PC-3 (cell line): ENCODE measurements at regions not wholly inside any gene's neighbourhood (a gene's known extent, or its start where the extent isn't known, plus 50 kb on each side); places are given as distances from the start of the nearest gene placed in this dataset.

Experiments
- ATAC-seq: fragments of 200-7000 bp; cut with Tn5 transposase; 2 replicates; pipeline ENCODE4 v1.9.1; 2020; ENCODE audit warnings: mild to moderate bottlenecking, moderate library complexity
- BruUV-seq: library from RNA; stranded (reverse); fragments of 400-500 nt; replicated peaks from 2 replicates; lab custom pipeline; 2021; lab: Mats Ljungman, UMichigan
- CTCF ChIA-PET: fragments of 300-600 bp; sonication (Branson Sonifier 250); formaldehyde crosslinking; loops from one replicate; lab custom pipeline; 2022; ENCODE audit warnings: antibody characterized with exemption; lab: Charles Lee
- POLR2A ChIA-PET: fragments of 300-600 bp; sonication (Branson Sonifier 250); formaldehyde crosslinking; loops from one replicate; lab custom pipeline; 2022; ENCODE audit warnings: antibody characterized with exemption; ENCODE audit not compliant: unreplicated experiment; lab: Charles Lee
- DNase-seq: peaks from one replicate; pipeline ENCODE4 v3.0.0-alpha.2; 2015
- H2AFZ ChIP-seq: fragments of 300-600 bp; sonication (generic); 2 replicates; pipeline ENCODE4 v1.6.0; 2016; ENCODE audit warnings: antibody characterized with exemption, low read length
- H3F3A ChIP-seq: fragments of 300-600 bp; sonication (generic); one replicate; pipeline ENCODE4 v1.6.0; 2017; ENCODE audit warnings: antibody characterized with exemption, low read length, control low read depth, mild to moderate bottlenecking; ENCODE audit not compliant: unreplicated experiment
- H3K27ac ChIP-seq: fragments of 300-600 bp; sonication (generic); 2 replicates; pipeline ENCODE4 v1.5.1; 2016; ENCODE audit warnings: mild to moderate bottlenecking, low read length
- H3K27me3 ChIP-seq: fragments of 300-600 bp; sonication (generic); 2 replicates; pipeline ENCODE4 v1.6.1; 2016; ENCODE audit warnings: low read length, mixed read lengths
- H3K36me3 ChIP-seq: fragments of 300-600 bp; sonication (generic); 2 replicates; pipeline ENCODE4 v1.6.1; 2016; ENCODE audit warnings: low read depth, mixed run types, low read length, mixed read lengths
- H3K4me1 ChIP-seq: fragments of 300-600 bp; sonication (generic); 2 replicates; pipeline ENCODE4 v1.5.1; 2016; ENCODE audit warnings: low read length; ENCODE audit not compliant: insufficient read depth
- H3K4me2 ChIP-seq: fragments of 300-600 bp; sonication (generic); 2 replicates; pipeline ENCODE4 v1.6.0; 2016; ENCODE audit warnings: low read length
- H3K4me3 ChIP-seq: fragments of 300-600 bp; sonication (generic); 2 replicates; pipeline ENCODE4 v1.5.1; 2016; ENCODE audit warnings: mild to moderate bottlenecking, low read length, mixed read lengths
- H3K79me2 ChIP-seq: fragments of 300-600 bp; sonication (generic); 2 replicates; pipeline ENCODE4 v1.6.1; 2017; ENCODE audit warnings: low read length, mixed read lengths
- H3K9ac ChIP-seq: fragments of 300-600 bp; sonication (generic); 2 replicates; pipeline ENCODE4 v1.6.0; 2016; ENCODE audit warnings: mild to moderate bottlenecking, low read length
- H3K9me2 ChIP-seq: fragments of 300-600 bp; sonication (generic); replicated peaks from 2 replicates; pipeline ENCODE4 v1.6.1; 2016; ENCODE audit warnings: mixed run types, low read length, mixed read lengths
- H3K9me3 ChIP-seq: fragments of 300-600 bp; sonication (generic); 2 replicates; pipeline ENCODE4 v1.6.1; 2016; ENCODE audit warnings: low read length, mixed read lengths
- H4K20me1 ChIP-seq: fragments of 300-600 bp; sonication (generic); 2 replicates; pipeline ENCODE4 v1.6.1; 2016; ENCODE audit warnings: low read length, mixed read lengths
- EZH2 ChIP-seq: fragments of 300-600 bp; sonication (generic); IDR thresholded peaks from one replicate; pipeline ENCODE4 v1.6.1; 2017; ENCODE audit warnings: antibody characterized with exemption, mild to moderate bottlenecking, low read length; ENCODE audit not compliant: unreplicated experiment
- EZH2phosphoT487 ChIP-seq: fragments of 300-600 bp; sonication (generic); IDR thresholded peaks from 2 replicates; pipeline ENCODE4 v1.6.1; 2018; ENCODE audit warnings: mild to moderate bottlenecking, antibody characterized with exemption, low read length, borderline replicate concordance
- intact Hi-C: fragments of 100-400 bp; cut with micrococcal nuclease; formaldehyde crosslinking; loops from 2 replicates; pipeline ENCODE4 v1.9.0; 2023
- TF ChIP-seq, protein P1 (sequence below): fragments of 300-600 bp; sonication (generic); conservative IDR thresholded peaks from 2 replicates; pipeline ENCODE4 v1.5.1; 2017; ENCODE audit warnings: antibody characterized with exemption, low read depth, mild to moderate bottlenecking, low read length

DNA sequence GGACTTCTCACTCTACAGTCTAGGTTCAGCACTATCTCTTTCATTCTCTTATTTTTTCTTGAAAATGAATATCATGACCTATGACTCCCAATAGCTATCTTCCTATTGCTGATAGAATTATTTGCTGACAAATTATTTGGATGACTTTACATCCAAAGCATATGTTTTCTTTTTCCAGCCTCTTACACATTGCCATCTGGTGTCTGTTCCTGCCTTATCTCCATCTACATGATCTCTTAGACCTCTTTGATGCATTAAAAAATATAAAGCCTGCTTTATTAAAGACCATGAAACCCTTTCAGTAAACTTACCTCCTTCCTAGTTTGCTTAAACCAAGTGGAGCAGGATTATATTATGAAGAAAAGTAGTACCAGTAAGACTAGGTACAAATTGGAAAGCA, 700.9 kb upstream of the CXADR start:
- DNase-seq, result no peak
- ChIA-PET POLR2A (no interaction called here), CTCF (no interaction called here)
- H3K79me2 ChIP-seq, result no peaks in the 10 kb centered on the region
- no peaks in the 10 kb centered on the region for H4K20me1 ChIP-seq
- TF ChIP-seq, protein P1, sequence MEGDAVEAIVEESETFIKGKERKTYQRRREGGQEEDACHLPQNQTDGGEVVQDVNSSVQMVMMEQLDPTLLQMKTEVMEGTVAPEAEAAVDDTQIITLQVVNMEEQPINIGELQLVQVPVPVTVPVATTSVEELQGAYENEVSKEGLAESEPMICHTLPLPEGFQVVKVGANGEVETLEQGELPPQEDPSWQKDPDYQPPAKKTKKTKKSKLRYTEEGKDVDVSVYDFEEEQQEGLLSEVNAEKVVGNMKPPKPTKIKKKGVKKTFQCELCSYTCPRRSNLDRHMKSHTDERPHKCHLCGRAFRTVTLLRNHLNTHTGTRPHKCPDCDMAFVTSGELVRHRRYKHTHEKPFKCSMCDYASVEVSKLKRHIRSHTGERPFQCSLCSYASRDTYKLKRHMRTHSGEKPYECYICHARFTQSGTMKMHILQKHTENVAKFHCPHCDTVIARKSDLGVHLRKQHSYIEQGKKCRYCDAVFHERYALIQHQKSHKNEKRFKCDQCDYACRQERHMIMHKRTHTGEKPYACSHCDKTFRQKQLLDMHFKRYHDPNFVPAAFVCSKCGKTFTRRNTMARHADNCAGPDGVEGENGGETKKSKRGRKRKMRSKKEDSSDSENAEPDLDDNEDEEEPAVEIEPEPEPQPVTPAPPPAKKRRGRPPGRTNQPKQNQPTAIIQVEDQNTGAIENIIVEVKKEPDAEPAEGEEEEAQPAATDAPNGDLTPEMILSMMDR, result no peak
- ATAC-seq, result no peak
- H3K27ac ChIP-seq, result no peak overlapping the region
- H3K36me3 ChIP-seq, result no peaks in the 10 kb centered on the region
- H2AFZ ChIP-seq, result no peak overlapping the region
- peaks cover 25% of the 10 kb centered on the region for H3K9me3 ChIP-seq
- no peaks in the 10 kb centered on the region for H3K27me3 ChIP-seq
- intact Hi-C loops, result no loop called here
- H3K4me1 ChIP-seq, result no peaks in the 10 kb centered on the region
- BruUV-seq, result no TSS peak
- H3K4me2 ChIP-seq, result no peak overlapping the region
- no peak overlapping the region for H3K4me3 ChIP-seq
- H3K9ac ChIP-seq, result no peak overlapping the region
- H3F3A ChIP-seq, result no peaks in the 10 kb centered on the region
- H3K9me2 ChIP-seq, result no peaks in the 10 kb centered on the region

DNA sequence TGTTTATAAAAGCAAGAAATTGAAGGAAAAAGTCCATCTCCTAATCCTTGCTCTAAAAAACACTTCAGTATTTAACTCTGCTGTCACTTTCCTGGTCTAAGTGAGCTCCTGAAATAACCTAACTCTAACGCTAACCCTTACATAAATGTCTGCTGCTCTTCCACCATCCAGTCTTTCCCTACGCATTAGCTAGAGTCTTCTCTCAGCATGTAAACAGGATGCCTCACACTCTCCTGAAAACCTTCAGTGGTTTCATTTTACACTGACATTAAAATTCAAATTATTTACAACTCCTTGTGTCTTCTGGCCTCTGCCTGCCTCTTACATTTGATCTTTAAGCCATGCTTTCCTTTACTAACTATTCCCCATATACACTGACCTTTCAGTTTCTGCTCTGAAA, 697.6 kb upstream of the CXADR start:
- POLR2A ChIA-PET, result no interaction called here

DNA sequence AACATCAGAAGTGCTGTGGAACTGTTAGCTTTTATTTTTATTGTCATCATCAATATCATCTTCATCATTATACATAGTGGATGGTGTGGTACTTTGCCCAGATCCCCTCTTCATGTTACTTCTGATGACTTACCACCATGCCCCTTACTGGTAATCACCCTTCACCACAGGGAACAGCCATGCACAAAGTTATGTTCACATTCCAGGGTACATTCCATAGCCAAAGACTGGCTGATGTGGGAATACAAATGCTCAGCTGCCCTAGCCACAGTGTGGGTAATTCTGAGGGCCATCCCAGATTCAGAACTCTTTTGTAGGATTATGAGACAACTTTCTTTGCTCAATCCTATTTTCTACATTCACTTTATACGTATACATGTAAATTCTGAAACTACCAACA, 691.3 kb upstream of the CXADR start:
- Histone ChIP-seq H3K9ac (no peak overlapping the region), H3K4me3 (no peak overlapping the region), H3K9me3 (peaks cover 23% of the 10 kb centered on the region), H4K20me1 (no peaks in the 10 kb centered on the region), H3K9me2 (no peaks in the 10 kb centered on the region), H3K27ac (no peak overlapping the region), H3K4me1 (no peaks in the 10 kb centered on the region), H3K4me2 (no peak overlapping the region), H3K36me3 (no peaks in the 10 kb centered on the region), H3K79me2 (no peaks in the 10 kb centered on the region), H2AFZ (no peak overlapping the region), H3F3A (no peaks in the 10 kb centered on the region), H3K27me3 (no peaks in the 10 kb centered on the region)
- no TSS peak for BruUV-seq
- intact Hi-C loops, result no loop called here
- DNase-seq, result no peak
- ChIA-PET POLR2A (no interaction called here), CTCF (no interaction called here)
- ATAC-seq, result no peak
- TF ChIP-seq, protein P1, result no peak
- TF ChIP-seq EZH2phosphoT487 (no peak), EZH2 (no peak)

More for the DNA sequence above, 697.6 kb upstream of the CXADR start:
- Histone ChIP-seq H3F3A (no peaks in the 10 kb centered on the region), H3K4me3 (0 out of 2 replicates have a peak overlapping the region, but pooled peaks have one; percentile 9), H3K4me1 (no peaks in the 10 kb centered on the region), H4K20me1 (no peaks in the 10 kb centered on the region), H3K36me3 (no peaks in the 10 kb centered on the region), H2AFZ (no peak overlapping the region), H3K9ac (no peak overlapping the region), H3K9me2 (no peaks in the 10 kb centered on the region), H3K27ac (no peak overlapping the region), H3K79me2 (no peaks in the 10 kb centered on the region), H3K27me3 (no peaks in the 10 kb centered on the region), H3K4me2 (no peak overlapping the region), H3K9me3 (peaks cover 25% of the 10 kb centered on the region; the same call in 1 of the 2 replicates)
- no TSS peak for BruUV-seq
- CTCF ChIA-PET, result no interaction called here
- intact Hi-C loops, result no loop called here
- no peak for DNase-seq
- no peak for ATAC-seq
- TF ChIP-seq EZH2phosphoT487 (no peak), EZH2 (no peak)
- TF ChIP-seq, protein P1, result no peak
